ENCODE measurements at regions not wholly inside any gene's neighbourhood (a gene's known extent, or its start where the extent isn't known, plus 50 kb on each side); places are given as distances from the start of the nearest gene placed in this dataset.

- H3K4me1 ChIP-seq (ENCODE audit: control insufficient read depth, insufficient read depth, low read length, poor library complexity, severe bottlenecking), result no peaks in the 10 kb centered on the region
- H3K36me3 ChIP-seq (ENCODE audit: control insufficient read depth, insufficient read depth, low read length), result no peaks in the 10 kb centered on the region
- H3K9me3 ChIP-seq (ENCODE audit: control insufficient read depth, low read length), result no peaks in the 10 kb centered on the region
- 80 to 89% methylated on average over 1 to 5 of the region's 6 CpGs for WGBS, 2 experiments (ENCODE audit: insufficient coverage in 2 of 2)
- H3K27ac ChIP-seq (ENCODE audit: low read depth, low read length, severe bottlenecking), result no peak overlapping the region
- no peak overlapping the region for H3K4me3 ChIP-seq (ENCODE audit: extremely low read depth, insufficient read depth, low read length, poor library complexity, severe bottlenecking)
Observed at GRCh38 chr10:124162774-124163354, 69.5 kb upstream of the CHST15 start.

DNA sequence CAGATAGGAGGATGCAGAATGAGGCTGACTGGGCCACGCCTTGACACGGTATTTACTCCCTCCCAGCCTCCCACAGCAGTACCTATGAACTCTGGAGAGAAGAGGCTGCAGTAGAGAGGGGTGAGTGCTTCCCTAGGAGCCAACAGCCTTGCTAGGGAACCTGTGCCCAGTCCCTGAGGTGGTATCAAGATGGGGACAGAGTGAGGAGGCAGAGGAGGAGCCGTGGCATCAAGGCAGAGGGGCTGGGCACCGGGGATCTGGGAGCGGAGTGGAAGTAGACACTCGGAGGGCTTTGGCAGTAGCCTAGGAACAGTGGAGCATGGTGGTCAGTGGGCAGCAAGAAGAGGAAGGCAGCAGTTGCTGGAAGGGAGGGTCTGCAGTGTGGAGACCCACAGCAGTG, 68.7 kb upstream of the CHST15 start:
- Histone ChIP-seq H3K4me3 (ENCODE audit: extremely low read depth, insufficient read depth, low read length, poor library complexity, severe bottlenecking) (no peak overlapping the region), H3K36me3 (ENCODE audit: control insufficient read depth, insufficient read depth, low read length) (no peaks in the 10 kb centered on the region)
- WGBS, 2 experiments (ENCODE audit: insufficient coverage in 2 of 2), result 94 to 100% methylated on average over 2 to 4 of the region's 6 CpGs

DNA sequence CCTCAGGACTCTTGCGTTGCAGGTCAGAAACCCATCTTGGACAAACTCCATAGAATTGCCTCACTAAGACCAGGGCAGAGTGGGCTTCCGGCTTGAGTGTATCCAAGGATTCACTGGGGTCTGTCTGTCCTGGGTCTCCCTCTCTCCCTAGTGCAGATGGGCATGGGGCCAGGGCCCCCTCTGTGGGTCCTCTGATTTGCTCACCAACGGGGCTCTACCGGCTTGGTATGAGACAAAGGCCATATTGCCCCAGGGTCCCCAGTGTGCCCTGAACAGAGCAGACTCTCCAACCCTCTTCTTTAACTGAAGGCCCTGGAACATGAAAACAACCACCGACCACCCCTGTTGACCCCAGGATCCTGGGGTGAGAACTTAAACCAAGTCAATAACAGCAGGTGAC, 68.2 kb upstream of the CHST15 start:
- Histone ChIP-seq H3K36me3 (ENCODE audit: control insufficient read depth, insufficient read depth, low read length) (no peaks in the 10 kb centered on the region), H3K4me3 (ENCODE audit: extremely low read depth, insufficient read depth, low read length, poor library complexity, severe bottlenecking) (no peak overlapping the region), H3K4me1 (ENCODE audit: control insufficient read depth, insufficient read depth, low read length, poor library complexity, severe bottlenecking) (peaks cover 2% of the 10 kb centered on the region), H3K9me3 (ENCODE audit: control insufficient read depth, low read length) (no peaks in the 10 kb centered on the region), H3K27ac (ENCODE audit: low read depth, low read length, severe bottlenecking) (no peak overlapping the region)
- WGBS, 2 experiments (ENCODE audit: insufficient coverage in 2 of 2), result 89 to 98% methylated on average over 4 to 5 of the region's 5 CpGs

More for the DNA sequence above, 68.7 kb upstream of the CHST15 start:
- H3K4me1 ChIP-seq (ENCODE audit: control insufficient read depth, insufficient read depth, low read length, poor library complexity, severe bottlenecking), result no peaks in the 10 kb centered on the region
- no peaks in the 10 kb centered on the region for H3K9me3 ChIP-seq (ENCODE audit: control insufficient read depth, low read length)
- H3K27ac ChIP-seq (ENCODE audit: low read depth, low read length, severe bottlenecking), result no peak overlapping the region

GRCh38 chr10:124160943-124161582, 67.7 kb upstream of the CHST15 start:
- WGBS, 2 experiments (ENCODE audit: insufficient coverage in 2 of 2), result 83 to 87% methylated on average over 10 to 12 of the region's 13 CpGs

DNA sequence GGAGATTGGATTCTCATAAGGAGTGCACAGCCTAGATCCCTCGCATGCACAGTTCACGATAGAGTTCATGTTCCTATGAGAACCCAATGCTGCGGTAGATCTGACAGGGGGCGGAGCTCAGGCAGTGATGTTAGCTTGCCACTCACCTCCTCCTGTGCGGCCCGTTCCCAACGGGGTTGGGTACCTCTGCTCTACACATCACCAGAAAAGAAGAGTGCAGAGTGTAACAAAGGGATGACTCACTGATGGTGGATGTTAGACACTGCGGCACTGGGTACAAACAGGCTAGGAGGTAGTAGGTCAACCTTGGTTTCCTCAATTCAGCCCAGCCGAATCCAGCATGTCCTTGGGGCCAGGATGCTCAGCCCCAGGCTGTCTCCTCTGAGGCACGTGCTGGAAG, 66.8 kb upstream of the CHST15 start:
- Histone ChIP-seq H3K36me3 (ENCODE audit: control insufficient read depth, insufficient read depth, low read length) (no peaks in the 10 kb centered on the region), H3K27ac (ENCODE audit: low read depth, low read length, severe bottlenecking) (no peak overlapping the region), H3K4me1 (ENCODE audit: control insufficient read depth, insufficient read depth, low read length, poor library complexity, severe bottlenecking) (peaks cover 14% of the 10 kb centered on the region), H3K4me3 (ENCODE audit: extremely low read depth, insufficient read depth, low read length, poor library complexity, severe bottlenecking) (no peak overlapping the region), H3K9me3 (ENCODE audit: control insufficient read depth, low read length) (no peaks in the 10 kb centered on the region)
- 63 to 68% methylated on average over 9 of the region's 10 CpGs for WGBS, 2 experiments (ENCODE audit: insufficient coverage in 2 of 2)

More at GRCh38 chr10:124160943-124161582, 67.7 kb upstream of the CHST15 start:
- Histone ChIP-seq H3K4me1 (ENCODE audit: control insufficient read depth, insufficient read depth, low read length, poor library complexity, severe bottlenecking) (peaks cover 7% of the 10 kb centered on the region), H3K9me3 (ENCODE audit: control insufficient read depth, low read length) (no peaks in the 10 kb centered on the region), H3K27ac (ENCODE audit: low read depth, low read length, severe bottlenecking) (no peak overlapping the region), H3K4me3 (ENCODE audit: extremely low read depth, insufficient read depth, low read length, poor library complexity, severe bottlenecking) (no peak overlapping the region), H3K36me3 (ENCODE audit: control insufficient read depth, insufficient read depth, low read length) (no peaks in the 10 kb centered on the region)

- H3K27ac ChIP-seq (ENCODE audit: low read depth, low read length, severe bottlenecking), result no peak overlapping the region
- H3K4me3 ChIP-seq (ENCODE audit: extremely low read depth, insufficient read depth, low read length, poor library complexity, severe bottlenecking), result no peak overlapping the region
- 41 to 54% methylated on average over 4 to 5 of the region's 5 CpGs for WGBS, 2 experiments (ENCODE audit: insufficient coverage in 2 of 2)
- H3K36me3 ChIP-seq (ENCODE audit: control insufficient read depth, insufficient read depth, low read length), result no peaks in the 10 kb centered on the region
- H3K4me1 ChIP-seq (ENCODE audit: control insufficient read depth, insufficient read depth, low read length, poor library complexity, severe bottlenecking), result peaks cover 14% of the 10 kb centered on the region
- no peaks in the 10 kb centered on the region for H3K9me3 ChIP-seq (ENCODE audit: control insufficient read depth, low read length)
Observed at GRCh38 chr10:124159153-124159552, 65.8 kb upstream of the CHST15 start.

- peaks cover 14% of the 10 kb centered on the region for H3K4me1 ChIP-seq (ENCODE audit: control insufficient read depth, insufficient read depth, low read length, poor library complexity, severe bottlenecking)
- WGBS, 2 experiments (ENCODE audit: insufficient coverage in 2 of 2), result 82 to 91% methylated on average over 7 of the region's 8 CpGs
- no peak overlapping the region for H3K27ac ChIP-seq (ENCODE audit: low read depth, low read length, severe bottlenecking)
- no peaks in the 10 kb centered on the region for H3K36me3 ChIP-seq (ENCODE audit: control insufficient read depth, insufficient read depth, low read length)
- no peaks in the 10 kb centered on the region for H3K9me3 ChIP-seq (ENCODE audit: control insufficient read depth, low read length)
- H3K4me3 ChIP-seq (ENCODE audit: extremely low read depth, insufficient read depth, low read length, poor library complexity, severe bottlenecking), result no peak overlapping the region
Observed at GRCh38 chr10:124158592-124158991, 65.2 kb upstream of the CHST15 start.

DNA sequence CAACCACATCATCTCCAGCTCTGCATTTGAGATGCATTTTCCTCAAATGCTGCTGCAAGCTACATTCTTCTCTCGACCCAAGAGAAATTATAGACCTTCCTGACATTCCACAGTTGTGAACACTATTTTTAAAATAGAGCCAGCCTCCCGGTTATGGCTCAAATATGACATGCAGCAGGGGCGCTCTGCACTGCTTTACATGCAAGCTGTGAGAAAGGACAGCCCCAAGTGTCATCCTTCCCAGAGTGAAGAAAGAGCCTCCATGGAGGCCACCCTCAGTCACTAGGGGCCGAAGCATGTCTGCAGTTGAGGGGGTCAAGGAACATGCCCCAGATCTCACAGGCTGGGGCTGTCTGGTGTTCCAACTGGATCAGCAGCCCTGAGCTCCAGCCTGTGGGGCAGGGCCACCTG, 63.9 kb upstream of the CHST15 start:
- Histone ChIP-seq H3K27ac (ENCODE audit: low read depth, low read length, severe bottlenecking) (no peak overlapping the region), H3K4me1 (ENCODE audit: control insufficient read depth, insufficient read depth, low read length, poor library complexity, severe bottlenecking) (peaks cover 26% of the 10 kb centered on the region), H3K36me3 (ENCODE audit: control insufficient read depth, insufficient read depth, low read length) (no peaks in the 10 kb centered on the region), H3K4me3 (ENCODE audit: extremely low read depth, insufficient read depth, low read length, poor library complexity, severe bottlenecking) (no peak overlapping the region), H3K9me3 (ENCODE audit: control insufficient read depth, low read length) (no peaks in the 10 kb centered on the region)
- WGBS, 2 experiments (ENCODE audit: insufficient coverage in 2 of 2), result 90 to 98% methylated on average over 4 of the region's 4 CpGs

DNA sequence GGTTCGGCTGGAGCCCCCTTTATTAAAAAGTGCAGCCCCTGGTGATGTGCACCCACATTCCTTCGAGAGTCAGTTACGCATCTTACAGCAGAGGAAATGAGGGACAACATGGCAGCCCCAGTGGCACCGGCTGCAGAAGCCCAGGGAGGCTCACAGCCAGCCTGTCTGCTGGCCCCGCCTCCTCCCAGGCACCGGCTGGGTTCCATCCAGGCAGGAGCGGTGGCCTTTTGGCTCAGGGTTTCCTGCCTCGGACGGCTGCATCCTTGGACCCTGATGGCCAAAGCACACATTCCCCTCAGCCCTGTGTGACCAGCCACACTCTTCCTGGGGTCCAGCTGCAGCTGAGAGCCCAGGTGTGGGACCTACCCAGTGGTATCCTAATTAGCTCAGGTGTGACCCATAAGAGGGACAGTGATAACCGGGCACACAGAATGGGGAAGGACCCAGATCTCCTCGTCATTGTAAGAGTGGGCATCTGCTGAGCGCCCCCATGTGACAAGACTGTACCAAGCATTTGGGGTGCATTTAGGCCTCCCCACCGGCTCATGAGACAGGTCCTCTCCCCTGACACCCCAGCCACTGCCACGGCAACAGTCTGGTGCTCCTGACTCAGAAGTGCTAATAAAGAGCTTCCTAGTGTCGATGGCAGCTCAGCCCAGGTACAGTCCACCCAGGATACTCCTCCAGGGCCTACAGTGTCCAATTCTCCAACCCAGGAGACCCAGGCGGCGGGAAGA, 63.3 kb upstream of the CHST15 start:
- 76 to 78% methylated on average over 11 to 17 of the region's 17 CpGs for WGBS, 2 experiments (ENCODE audit: insufficient coverage in 2 of 2)
- Histone ChIP-seq H3K4me3 (ENCODE audit: extremely low read depth, insufficient read depth, low read length, poor library complexity, severe bottlenecking) (no peak overlapping the region), H3K4me1 (ENCODE audit: control insufficient read depth, insufficient read depth, low read length, poor library complexity, severe bottlenecking) (peaks cover 27% of the 10 kb centered on the region), H3K9me3 (ENCODE audit: control insufficient read depth, low read length) (no peaks in the 10 kb centered on the region), H3K36me3 (ENCODE audit: control insufficient read depth, insufficient read depth, low read length) (no peaks in the 10 kb centered on the region), H3K27ac (ENCODE audit: low read depth, low read length, severe bottlenecking) (no peak overlapping the region)

DNA sequence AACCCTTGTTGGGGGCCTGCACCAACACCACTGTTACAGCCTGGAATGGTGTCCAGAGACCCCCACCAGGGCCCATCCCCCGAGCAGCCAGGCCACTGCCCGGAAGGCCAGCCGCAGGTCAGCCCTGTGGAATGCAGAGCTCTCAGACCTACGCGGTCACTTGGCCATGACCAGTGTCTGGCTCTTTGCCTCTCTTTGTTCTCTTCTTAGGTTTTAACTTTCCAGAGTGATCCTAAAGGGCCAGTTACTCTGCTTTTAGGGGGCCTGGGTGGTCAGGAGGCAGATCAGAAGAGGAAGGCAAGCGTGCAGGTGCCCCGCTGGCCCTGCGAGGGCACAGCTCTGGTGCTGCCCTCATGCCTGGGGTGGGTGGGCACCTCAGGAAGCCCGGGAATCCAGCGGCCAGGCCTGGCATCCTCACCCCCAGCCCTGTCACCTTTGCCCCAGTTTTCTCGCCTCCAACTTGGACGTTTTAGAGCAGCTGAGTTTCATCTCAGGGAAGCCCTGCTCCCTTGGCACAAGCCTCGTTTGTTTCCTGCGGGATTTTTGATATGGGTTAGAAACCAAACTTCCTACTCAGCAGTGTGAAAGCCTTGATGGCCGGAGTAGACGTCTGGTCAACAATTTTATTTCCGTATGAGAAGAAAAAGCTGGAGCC, 62.5 kb upstream of the CHST15 start:
- 86 to 89% methylated on average over 13 of the region's 17 CpGs for WGBS, 2 experiments (ENCODE audit: insufficient coverage in 2 of 2)
- Histone ChIP-seq H3K27ac (ENCODE audit: low read depth, low read length, severe bottlenecking) (peak overlapping the region; percentile 89), H3K4me1 (ENCODE audit: control insufficient read depth, insufficient read depth, low read length, poor library complexity, severe bottlenecking) (peaks cover 27% of the 10 kb centered on the region), H3K4me3 (ENCODE audit: extremely low read depth, insufficient read depth, low read length, poor library complexity, severe bottlenecking) (no peak overlapping the region), H3K36me3 (ENCODE audit: control insufficient read depth, insufficient read depth, low read length) (no peaks in the 10 kb centered on the region), H3K9me3 (ENCODE audit: control insufficient read depth, low read length) (no peaks in the 10 kb centered on the region)

All from mesodermal cell (in vitro differentiated cells).